Heart left ventricle (tissue), 16 donors: ENCODE measurements at regions not wholly inside any gene's neighbourhood (a gene's known extent, or its start where the extent isn't known, plus 50 kb on each side); places are given as distances from the start of the nearest gene placed in this dataset.

ENCODE experiments used
- ATAC-seq, 4 donors: fragments of 200-7000 bp; cut with Tn5 transposase; one replicate each; pipeline ENCODE4 v1.9.1; 2020 to 2022; ENCODE audit warnings: moderate library complexity in 4 of 4, mild to moderate bottlenecking in 3 of 4, moderate number of reproducible peaks in 1 of 4
- DNase-seq, 5 donors: peaks; one replicate each; pipeline ENCODE4 v3.0.0-alpha.2; 2020
- H3K27ac ChIP-seq, 12 donors: fragments of 200-600 bp; sonication (generic) in 4 of 12; one replicate each; pipeline versions ENCODE4 v1.5.0 to v1.8.0; 2016 to 2022; ENCODE audit warnings: mild to moderate bottlenecking in 2 of 12
- H3K27me3 ChIP-seq, 9 donors: fragments of 200-600 bp; sonication (generic) in 2 of 9; one replicate each; pipeline versions ENCODE4 v1.5.1 to v1.8.0; 2016 to 2022; ENCODE audit warnings: mild to moderate bottlenecking in 3 of 9
- H3K36me3 ChIP-seq, 9 donors: fragments of 200-600 bp; sonication (generic) in 2 of 9; one replicate each; pipeline versions ENCODE4 v1.5.0 to v1.8.0; 2018 to 2022; ENCODE audit warnings: mild to moderate bottlenecking in 2 of 9
- H3K4me1 ChIP-seq, 12 donors: fragments of 200-600 bp; sonication (generic) in 4 of 12; one replicate each; pipeline versions ENCODE4 v1.5.0 to v1.8.0; 2016 to 2022; ENCODE audit warnings: mild to moderate bottlenecking in 3 of 12
- H3K4me3 ChIP-seq, 12 donors: fragments of 200-600 bp; sonication (generic) in 4 of 12; one replicate each; pipeline versions ENCODE4 v1.5.0 to v1.8.0; 2017 to 2022; ENCODE audit warnings: mild to moderate bottlenecking in 9 of 12, moderate library complexity in 4 of 12
- H3K9me3 ChIP-seq, 12 donors: fragments of 200-600 bp; sonication (generic) in 4 of 12; one replicate each; pipeline versions ENCODE4 v1.5.0 to v1.8.0; 2016 to 2022; ENCODE audit warnings: mild to moderate bottlenecking in 1 of 12
- CTCF ChIP-seq, 12 donors: fragments of 200-600 bp; sonication (generic) in 4 of 12; IDR thresholded peaks; one replicate each; pipeline versions ENCODE4 v1.5.0 to v1.8.0; 2018 to 2022; ENCODE audit warnings: antibody characterized with exemption in 12 of 12, mild to moderate bottlenecking in 5 of 12
- POLR2A ChIP-seq, 2 donors: fragments of 450-650 bp; IDR thresholded peaks; one replicate each; pipeline ENCODE4 v1.6.1; 2017; ENCODE audit warnings: antibody characterized with exemption in 2 of 2, mild to moderate bottlenecking in 2 of 2, moderate library complexity in 2 of 2
- WGBS, 4 donors: extraction: QIAGEN DNeasy Blood & Tissue Kit in 2 of 4; methylation state at CpG; one replicate each; pipeline versions ENCODE4 v1.1.5 to v1.1.7; 2013 to 2018; 5-methylcytosine and 5-hydroxymethylcytosine counted together
- intact Hi-C, 10 donors: fragments of 100-400 bp; cut with DNase I; formaldehyde crosslinking; loops; one replicate each; pipeline versions ENCODE4 v1.11.1 to v1.14.2; 2022
- donor health status: ischemic (EF 13 %, LVEDD 7.1; RV severe dilation, severe dysfunction).
- donor health status: healthy with polysubstance abuse.
- donor health status: DM: no; HTN: yes; CAD: no.
- donor health status: DM: no; HTN: no; CAD: no.
- donor health status: ischemic (EF 25% LVEDD 6.9; RV normal size, moderate dysfunction).
- donor health status: ischemic (EF 25% LVEDD 5.7; RV mildly dilated, moderate dysfunction).
- donor health status: healthy.
- donor health status: DM: yes; HTN: yes; CAD: no.
- donor health status: ischemic (EF 35%, LVEDD 5.7; RV mildly dilated, moderate dysfunction).
- donor health status: nonischemic (EF 11% LVEDD 7.7; RV severe dilation, severe dysfunction).
- donor health status: DM: yes; HTN: yes; CAD: no.
- donor health status: PGD.
- donor health status: ischemic (EF 29% LVEDD 5.4; RV normal size, mild dysfunction).
- donor health status: nonischemic (EF 23%, LVEDD 6.1; RV moderate dilation, normal function).

- intact Hi-C loops, result no loop called here
- DNase-seq, result no peak
- Histone ChIP-seq H3K4me1 (no peaks in the 10 kb centered on the region), H3K27me3 (no peaks in the 10 kb centered on the region), H3K36me3 (no peaks in the 10 kb centered on the region), H3K27ac (no peak overlapping the region), H3K4me3 (no peak overlapping the region), H3K9me3 (no peaks in the 10 kb centered on the region)
- no peak for ATAC-seq
- TF ChIP-seq CTCF (IDR thresholded peaks at IDR 0.05), result peak in 3 of 12 donors; percentile 7 to 29 (median 29)
- TF ChIP-seq POLR2A (IDR thresholded peaks at IDR 0.05), result no peak
- 19 to 31% (median 29%) methylated on average over 2 of the region's 2 CpGs for WGBS, 4 donors
Observed at GRCh38 chr11:25733777-25734176, 598.2 kb upstream of the ANO3 start.

GRCh38 chr11:25734591-25735211, 597.2 kb upstream of the ANO3 start:
- ATAC-seq (no peak), DNase-seq (no peak)
- Histone ChIP-seq H3K27me3 (no peaks in the 10 kb centered on the region), H3K9me3 (no peaks in the 10 kb centered on the region), H3K4me3 (no peak overlapping the region), H3K27ac (no peak overlapping the region), H3K36me3 (no peaks in the 10 kb centered on the region), H3K4me1 (no peaks in the 10 kb centered on the region)
- intact Hi-C loops, result no loop called here
- WGBS, 4 donors, result 7 to 28% (median 23%) methylated on average over 2 of the region's 2 CpGs
- TF ChIP-seq POLR2A (IDR thresholded peaks at IDR 0.05) (no peak), CTCF (IDR thresholded peaks at IDR 0.05) (peak in 7 of 12 donors; percentile 11 to 47 (median 28))

- no peaks in the 10 kb centered on the region for H3K9me3 ChIP-seq
- no peaks in the 10 kb centered on the region for H3K36me3 ChIP-seq
- TF ChIP-seq CTCF (IDR thresholded peaks at IDR 0.05), result no peak
- TF ChIP-seq POLR2A (IDR thresholded peaks at IDR 0.05), result no peak
- H3K4me1 ChIP-seq, result no peaks in the 10 kb centered on the region
- intact Hi-C loops, result no loop called here
- H3K27me3 ChIP-seq, result no peaks in the 10 kb centered on the region
- no peak overlapping the region for H3K27ac ChIP-seq
- ATAC-seq, result no peak
- WGBS, 4 donors, result 71 to 83% (median 76%) methylated on average over 3 of the region's 3 CpGs
- no peak overlapping the region for H3K4me3 ChIP-seq
- no peak for DNase-seq
Observed at GRCh38 chr11:25737071-25737675, 594.8 kb upstream of the ANO3 start.

GRCh38 chr11:25741886-25742285, 590.0 kb upstream of the ANO3 start:
- no peaks in the 10 kb centered on the region for H3K4me1 ChIP-seq
- no peak overlapping the region for H3K27ac ChIP-seq
- TF ChIP-seq POLR2A (IDR thresholded peaks at IDR 0.05), result no peak
- TF ChIP-seq CTCF (IDR thresholded peaks at IDR 0.05), result no peak
- no peaks in the 10 kb centered on the region for H3K9me3 ChIP-seq
- H3K36me3 ChIP-seq, result no peaks in the 10 kb centered on the region
- intact Hi-C loops, result no loop called here
- H3K27me3 ChIP-seq, result no peaks in the 10 kb centered on the region
- ATAC-seq (no peak), DNase-seq (no peak)
- WGBS, 4 donors, result 0 to 44% (median 22%) methylated on average over 1 of the region's 1 CpG
- H3K4me3 ChIP-seq, result no peak overlapping the region
